Hepatocyte (in vitro differentiated cells): ENCODE measurements at regions not wholly inside any gene's neighbourhood (a gene's known extent, or its start where the extent isn't known, plus 50 kb on each side); places are given as distances from the start of the nearest gene placed in this dataset.
A peak's percentile ranks its signal among the peaks of the same experiment; 100 is the strongest.

Source experiments
- DNase-seq: peaks from one replicate; pipeline ENCODE4 v3.0.0-alpha.2; 2016; ENCODE audit warnings: low spot score
- H2AFZ ChIP-seq: fragments of 200-600 bp; sonication (generic); 2 replicates; pipeline ENCODE4 v1.6.0; 2016; ENCODE audit warnings: antibody characterized with exemption, mild to moderate bottlenecking
- H3K27ac ChIP-seq: fragments of 200-600 bp; sonication (generic); 2 replicates; pipeline ENCODE4 v1.5.1; 2016; ENCODE audit warnings: mild to moderate bottlenecking
- H3K27me3 ChIP-seq: fragments of 200-600 bp; sonication (generic); 2 replicates; pipeline ENCODE4 v1.6.1; 2016
- H3K36me3 ChIP-seq: fragments of 200-600 bp; sonication (generic); replicated peaks from 2 replicates; pipeline ENCODE4 v1.5.1; 2016; ENCODE audit warnings: low read depth; ENCODE audit not compliant: insufficient read depth
- H3K4me1 ChIP-seq: fragments of 200-600 bp; sonication (generic); 2 replicates; pipeline ENCODE4 v1.5.1; 2016; ENCODE audit warnings: mild to moderate bottlenecking, moderate library complexity; ENCODE audit not compliant: insufficient read depth
- H3K4me2 ChIP-seq: fragments of 200-600 bp; sonication (generic); 2 replicates; pipeline ENCODE4 v1.6.0; 2016
- H3K4me3 ChIP-seq: fragments of 200-600 bp; sonication (generic); 2 replicates; pipeline ENCODE4 v1.5.1; 2016; ENCODE audit warnings: mild to moderate bottlenecking
- H3K79me2 ChIP-seq: fragments of 200-600 bp; sonication (generic); 2 replicates; pipeline ENCODE4 v1.6.0; 2017; ENCODE audit warnings: mild to moderate bottlenecking
- H3K9me2 ChIP-seq: fragments of 200-600 bp; sonication (generic); replicated peaks from 2 replicates; pipeline ENCODE4 v1.6.0; 2017; ENCODE audit warnings: mild to moderate bottlenecking; ENCODE audit not compliant: insufficient read depth
- H3K9me3 ChIP-seq: fragments of 200-600 bp; sonication (generic); 2 replicates; pipeline ENCODE4 v1.5.1; 2016; ENCODE audit warnings: low read depth, mild to moderate bottlenecking
- H4K20me1 ChIP-seq: fragments of 200-600 bp; sonication (generic); 2 replicates; pipeline ENCODE4 v1.6.0; 2016; ENCODE audit warnings: mild to moderate bottlenecking; ENCODE audit not compliant: insufficient read depth, poor library complexity, severe bottlenecking
- CTCF ChIP-seq: fragments of 200-600 bp; sonication (generic); IDR thresholded peaks from 2 replicates; pipeline ENCODE4 v1.5.1; 2016; ENCODE audit warnings: antibody characterized with exemption, mild to moderate bottlenecking; ENCODE audit not compliant: poor library complexity
- EZH2 ChIP-seq: fragments of 200-600 bp; sonication (generic); IDR thresholded peaks from 2 replicates; pipeline ENCODE4 v1.6.1; 2016; ENCODE audit warnings: antibody characterized with exemption, mild to moderate bottlenecking, borderline replicate concordance
- EZH2phosphoT487 ChIP-seq: fragments of 200-600 bp; sonication (generic); IDR thresholded peaks from one replicate; pipeline ENCODE4 v1.6.1; 2018; ENCODE audit warnings: antibody characterized with exemption, mild to moderate bottlenecking, low read depth, moderate library complexity; ENCODE audit not compliant: unreplicated experiment, severe bottlenecking
- WGBS: methylation state at CpG from one replicate; pipeline ENCODE4 v1.1.6; 2016; ENCODE audit warnings: low lambda C conversion rate; ENCODE audit errors: missing lambda C conversion rate; 5-methylcytosine and 5-hydroxymethylcytosine counted together

- DNase-seq: no peak
- Histone ChIP-seq H3K27me3 (no peaks in the 10 kb centered on the region), H2AFZ (no peak overlapping the region), H4K20me1 (no peaks in the 10 kb centered on the region), H3K36me3 (no peaks in the 10 kb centered on the region), H3K27ac (no peak overlapping the region), H3K9me3 (no peaks in the 10 kb centered on the region), H3K79me2 (no peaks in the 10 kb centered on the region), H3K9me2 (no peaks in the 10 kb centered on the region), H3K4me3 (no peak overlapping the region), H3K4me1 (no peaks in the 10 kb centered on the region), H3K4me2 (no peak overlapping the region)
- WGBS: 79% methylated on average over 1 of the region's 1 CpG
- no peak for TF ChIP-seq CTCF
- no peak for TF ChIP-seq EZH2
- TF ChIP-seq EZH2phosphoT487: no peak
Measured at GRCh38 chr2:157053876-157054275, 203.6 kb upstream of the GALNT5 start.

GRCh38 chr2:157055660-157056199 lies 201.8 kb upstream of the GALNT5 start:
- no peak overlapping the region for H3K4me2 ChIP-seq
- no peak overlapping the region for H2AFZ ChIP-seq
- peak; percentile 46 for DNase-seq

GRCh38 chr2:157056200-157056676 lies 201.3 kb upstream of the GALNT5 start:
- no peak overlapping the region for H3K4me2 ChIP-seq
- H3K27ac ChIP-seq: no peak overlapping the region
- no peaks in the 10 kb centered on the region for H3K9me3 ChIP-seq
- no peaks in the 10 kb centered on the region for H3K79me2 ChIP-seq
- no peak for DNase-seq
- no peaks in the 10 kb centered on the region for H3K4me1 ChIP-seq
- H3K4me3 ChIP-seq: no peak overlapping the region
- no peaks in the 10 kb centered on the region for H3K9me2 ChIP-seq
- H3K36me3 ChIP-seq: no peaks in the 10 kb centered on the region
- WGBS: 48% methylated on average over 1 of the region's 1 CpG
- H3K27me3 ChIP-seq: no peaks in the 10 kb centered on the region
- no peak for TF ChIP-seq CTCF
- no peak for TF ChIP-seq EZH2
- no peak for TF ChIP-seq EZH2phosphoT487
- H4K20me1 ChIP-seq: no peaks in the 10 kb centered on the region
- H2AFZ ChIP-seq: no peak overlapping the region

More at GRCh38 chr2:157055660-157056199, 201.8 kb upstream of the GALNT5 start:
- H3K4me1 ChIP-seq: no peaks in the 10 kb centered on the region
- no peak overlapping the region for H3K4me3 ChIP-seq
- H3K9me3 ChIP-seq: no peaks in the 10 kb centered on the region
- no peaks in the 10 kb centered on the region for H3K79me2 ChIP-seq
- no peaks in the 10 kb centered on the region for H4K20me1 ChIP-seq
- H3K27ac ChIP-seq: no peak overlapping the region
- H3K9me2 ChIP-seq: no peaks in the 10 kb centered on the region
- no peaks in the 10 kb centered on the region for H3K36me3 ChIP-seq
- WGBS: 42% methylated on average over 2 of the region's 2 CpGs
- TF ChIP-seq EZH2: no peak
- TF ChIP-seq EZH2phosphoT487: no peak
- peak; percentile 73 for TF ChIP-seq CTCF
- no peaks in the 10 kb centered on the region for H3K27me3 ChIP-seq

GRCh38 chr2:157058161-157058560 lies 199.3 kb upstream of the GALNT5 start:
- Histone ChIP-seq H3K9me3 (no peaks in the 10 kb centered on the region), H3K4me1 (no peaks in the 10 kb centered on the region), H3K4me3 (no peak overlapping the region), H2AFZ (no peak overlapping the region), H3K36me3 (no peaks in the 10 kb centered on the region), H3K79me2 (no peaks in the 10 kb centered on the region), H3K27me3 (no peaks in the 10 kb centered on the region), H4K20me1 (no peaks in the 10 kb centered on the region), H3K27ac (no peak overlapping the region), H3K9me2 (no peaks in the 10 kb centered on the region), H3K4me2 (no peak overlapping the region)
- DNase-seq: no peak
- no peak for TF ChIP-seq EZH2phosphoT487
- WGBS: 95% methylated on average over 2 of the region's 2 CpGs
